ENCODE measurements at regions not wholly inside any gene's neighbourhood (a gene's known extent, or its start where the extent isn't known, plus 50 kb on each side); places are given as distances from the start of the nearest gene placed in this dataset.

DNA sequence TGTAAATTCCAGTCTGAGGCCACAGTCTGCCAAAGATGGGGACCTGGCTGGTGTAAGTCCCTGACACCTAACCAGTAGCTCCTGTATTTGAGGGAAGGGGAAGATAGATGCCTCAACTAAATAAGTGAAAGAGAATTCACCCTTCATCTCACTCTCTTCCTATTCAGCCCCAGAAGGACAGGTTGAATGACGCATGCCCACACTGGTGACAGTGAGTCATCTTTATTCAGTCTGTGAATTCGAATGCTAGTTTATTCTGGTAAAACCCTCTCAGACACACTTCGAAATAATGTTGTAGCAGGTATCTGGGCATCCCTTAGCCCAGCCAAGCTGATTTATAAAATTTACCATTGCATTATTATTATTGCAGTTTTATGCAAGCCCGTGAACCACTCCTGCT lies 617.0 kb upstream of the PRMT6 start:
- Histone ChIP-seq H3K9me3 (ENCODE audit: low read length) (no peaks in the 10 kb centered on the region), H3K36me3 (ENCODE audit: insufficient read depth, low read length) (no peaks in the 10 kb centered on the region)

DNA sequence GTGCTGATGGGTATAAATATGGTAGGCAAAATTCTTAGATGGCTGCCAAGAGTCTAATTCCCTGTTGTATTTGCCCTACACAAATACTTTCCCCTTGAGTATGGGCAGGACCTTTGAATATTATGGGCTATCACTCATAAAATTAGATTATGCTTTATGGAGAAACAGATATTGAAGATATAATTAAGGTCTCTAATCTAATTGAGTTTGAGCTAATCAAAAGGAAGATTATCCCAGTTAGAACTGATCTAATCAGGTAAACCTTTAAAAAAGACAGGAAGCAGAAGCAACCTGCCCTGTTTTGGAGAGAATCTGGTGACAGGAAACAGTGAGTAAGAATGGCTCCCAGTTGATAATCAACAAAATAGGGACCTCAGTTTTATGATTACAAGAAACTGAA lies 609.0 kb upstream of the PRMT6 start:
- no peak overlapping the region for H2AFZ ChIP-seq (ENCODE audit: low read depth, low read length)
- H3K4me3 ChIP-seq (ENCODE audit: low read length), result no peak overlapping the region
- H3K9me3 ChIP-seq (ENCODE audit: low read length), result no peaks in the 10 kb centered on the region
- H3K4me1 ChIP-seq (ENCODE audit: insufficient read depth, low read length), result no peaks in the 10 kb centered on the region
- H3K36me3 ChIP-seq (ENCODE audit: insufficient read depth, low read length), result no peaks in the 10 kb centered on the region
- no peaks in the 10 kb centered on the region for H3K27me3 ChIP-seq (ENCODE audit: insufficient read depth, low read length)

More for the DNA sequence above, 617.0 kb upstream of the PRMT6 start:
- H3K4me3 ChIP-seq (ENCODE audit: low read length), result no peak overlapping the region
- H3K27me3 ChIP-seq (ENCODE audit: insufficient read depth, low read length), result no peaks in the 10 kb centered on the region
- H3K4me1 ChIP-seq (ENCODE audit: insufficient read depth, low read length), result no peaks in the 10 kb centered on the region
- H2AFZ ChIP-seq (ENCODE audit: low read depth, low read length), result no peak overlapping the region

DNA sequence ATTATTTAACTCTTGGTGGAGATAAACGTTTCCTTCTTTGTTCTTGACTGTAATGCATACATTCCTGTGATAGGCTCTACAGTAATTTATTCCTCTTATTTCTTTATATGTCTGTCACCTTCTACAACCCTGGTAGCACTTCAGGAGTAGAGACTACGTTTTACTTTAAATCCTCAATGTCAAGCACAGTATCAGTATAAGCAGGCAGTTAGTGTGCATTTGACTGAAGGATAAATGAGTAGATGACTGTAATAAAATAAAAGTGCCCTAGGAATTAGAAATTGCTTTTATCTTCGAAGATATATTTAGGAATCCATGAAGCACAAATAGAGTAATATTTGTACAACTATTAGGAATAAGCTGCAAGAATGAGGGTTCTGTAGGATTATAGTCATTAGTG lies 599.6 kb upstream of the PRMT6 start:
- Histone ChIP-seq H3K4me3 (ENCODE audit: low read length) (no peak overlapping the region), H3K36me3 (ENCODE audit: insufficient read depth, low read length) (no peaks in the 10 kb centered on the region), H3K27me3 (ENCODE audit: insufficient read depth, low read length) (no peaks in the 10 kb centered on the region), H3K4me1 (ENCODE audit: insufficient read depth, low read length) (no peaks in the 10 kb centered on the region), H2AFZ (ENCODE audit: low read depth, low read length) (peak overlapping the region; percentile 26), H3K9me3 (ENCODE audit: low read length) (no peaks in the 10 kb centered on the region)

DNA sequence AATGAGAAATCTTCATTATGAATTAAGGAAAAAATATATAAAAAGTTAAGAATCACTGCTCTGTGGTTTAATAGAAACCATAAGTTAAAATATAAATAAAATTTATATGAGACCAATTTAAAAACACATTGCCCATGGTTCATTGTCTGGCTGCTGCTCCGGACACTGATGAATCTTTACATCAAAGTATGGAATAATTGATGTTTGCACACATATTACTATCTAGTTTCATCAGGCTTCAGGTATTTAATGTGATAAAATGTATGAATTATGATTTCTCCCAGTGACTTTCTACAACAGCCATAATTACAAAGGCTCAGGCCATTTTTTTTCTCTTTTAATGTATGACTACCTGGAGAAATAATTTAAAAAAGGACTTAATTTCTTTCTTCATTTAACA lies 599.1 kb upstream of the PRMT6 start:
- H2AFZ ChIP-seq (ENCODE audit: low read depth, low read length), result no peak overlapping the region
- no peaks in the 10 kb centered on the region for H3K4me1 ChIP-seq (ENCODE audit: insufficient read depth, low read length)
- H3K9me3 ChIP-seq (ENCODE audit: low read length), result no peaks in the 10 kb centered on the region
- H3K36me3 ChIP-seq (ENCODE audit: insufficient read depth, low read length), result no peaks in the 10 kb centered on the region
- H3K4me3 ChIP-seq (ENCODE audit: low read length), result no peak overlapping the region
- no peaks in the 10 kb centered on the region for H3K27me3 ChIP-seq (ENCODE audit: insufficient read depth, low read length)

DNA sequence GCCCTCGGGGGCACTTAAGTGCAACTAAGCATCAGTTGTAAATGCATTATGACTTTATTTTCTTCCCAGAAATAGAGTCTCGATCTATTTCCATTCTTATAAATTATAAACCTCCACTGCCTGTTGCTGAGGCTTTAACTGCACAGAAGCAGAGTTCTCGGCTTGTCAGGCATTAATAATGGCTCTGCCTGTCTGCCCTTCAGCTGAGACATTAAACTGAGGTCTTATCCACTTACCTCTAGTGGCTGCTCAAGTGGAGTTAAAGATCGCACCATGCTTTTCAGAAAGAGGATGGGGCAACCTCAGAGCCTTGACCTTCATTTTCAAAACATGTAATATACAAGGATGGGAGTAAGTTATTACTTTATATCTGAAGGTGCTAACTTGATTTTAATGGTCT lies 597.6 kb upstream of the PRMT6 start:
- Histone ChIP-seq H3K4me1 (ENCODE audit: insufficient read depth, low read length) (no peaks in the 10 kb centered on the region), H2AFZ (ENCODE audit: low read depth, low read length) (no peak overlapping the region), H3K36me3 (ENCODE audit: insufficient read depth, low read length) (no peaks in the 10 kb centered on the region), H3K27me3 (ENCODE audit: insufficient read depth, low read length) (no peaks in the 10 kb centered on the region), H3K4me3 (ENCODE audit: low read length) (no peak overlapping the region), H3K9me3 (ENCODE audit: low read length) (no peaks in the 10 kb centered on the region)

DNA sequence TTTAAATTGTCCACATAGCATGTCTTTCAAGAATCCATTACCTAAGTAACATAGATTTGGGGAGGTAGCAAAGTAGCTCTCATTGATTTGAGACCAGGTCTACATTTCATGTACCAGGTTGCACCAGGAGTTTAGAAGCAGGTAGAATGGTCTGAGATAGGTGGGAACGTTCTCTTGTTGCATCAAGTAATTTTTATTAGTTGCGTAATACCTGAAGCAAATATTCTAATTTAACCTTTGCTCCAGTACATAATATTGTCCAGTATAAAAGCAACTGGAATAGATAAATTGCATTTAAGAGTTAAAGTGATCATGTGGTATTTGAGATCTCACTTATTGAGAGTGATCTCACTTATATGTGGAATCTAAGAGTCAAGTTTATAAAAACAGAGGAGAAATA lies 597.1 kb upstream of the PRMT6 start:
- Histone ChIP-seq H3K4me1 (ENCODE audit: insufficient read depth, low read length) (no peaks in the 10 kb centered on the region), H3K4me3 (ENCODE audit: low read length) (no peak overlapping the region), H3K27me3 (ENCODE audit: insufficient read depth, low read length) (no peaks in the 10 kb centered on the region), H3K36me3 (ENCODE audit: insufficient read depth, low read length) (no peaks in the 10 kb centered on the region), H3K9me3 (ENCODE audit: low read length) (no peaks in the 10 kb centered on the region), H2AFZ (ENCODE audit: low read depth, low read length) (no peak overlapping the region)

DNA sequence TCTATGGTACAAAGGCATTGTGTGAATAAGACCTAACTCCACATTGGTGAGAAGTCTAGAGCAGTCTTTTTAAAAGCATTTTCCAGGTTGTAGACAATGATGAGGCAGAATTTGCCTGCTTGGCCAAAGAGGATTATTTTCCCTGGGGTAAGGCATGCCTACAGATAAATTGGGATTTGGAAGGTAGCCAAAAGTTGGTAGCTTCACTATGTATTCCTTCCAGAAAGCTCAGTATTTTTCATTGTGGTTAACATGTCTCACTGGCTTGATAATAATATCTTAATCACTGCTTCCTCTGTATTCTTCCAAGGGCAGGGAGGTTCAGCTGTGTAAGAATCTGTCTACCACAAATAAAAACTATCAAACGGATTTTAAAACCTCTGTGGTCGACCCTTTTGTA lies 590.8 kb upstream of the PRMT6 start:
- H3K4me3 ChIP-seq (ENCODE audit: low read length), result no peak overlapping the region
- H3K27me3 ChIP-seq (ENCODE audit: insufficient read depth, low read length), result no peaks in the 10 kb centered on the region
- H2AFZ ChIP-seq (ENCODE audit: low read depth, low read length), result no peak overlapping the region
- H3K4me1 ChIP-seq (ENCODE audit: insufficient read depth, low read length), result no peaks in the 10 kb centered on the region
- H3K9me3 ChIP-seq (ENCODE audit: low read length), result no peaks in the 10 kb centered on the region
- H3K36me3 ChIP-seq (ENCODE audit: insufficient read depth, low read length), result no peaks in the 10 kb centered on the region

DNA sequence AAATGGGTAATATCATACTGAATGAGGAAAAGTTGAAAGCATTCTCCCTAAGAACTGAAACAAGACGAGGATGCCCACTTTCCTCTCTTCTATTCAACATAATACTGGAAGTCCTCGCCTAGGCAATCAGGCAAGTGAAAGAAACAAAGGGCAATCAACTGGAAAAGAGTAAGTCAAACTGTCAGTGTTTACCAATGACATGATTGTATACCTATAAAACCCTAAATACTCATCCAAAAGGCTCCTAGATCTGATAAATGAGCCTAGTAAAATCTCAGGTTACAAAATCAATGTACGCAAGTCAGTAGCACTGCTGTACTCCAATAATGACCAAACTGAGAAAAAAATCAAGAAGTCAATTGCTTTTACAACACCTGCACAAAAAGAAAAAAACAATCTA lies 575.8 kb upstream of the PRMT6 start:
- Histone ChIP-seq H3K4me1 (ENCODE audit: insufficient read depth, low read length) (no peaks in the 10 kb centered on the region), H3K4me3 (ENCODE audit: low read length) (no peak overlapping the region), H2AFZ (ENCODE audit: low read depth, low read length) (no peak overlapping the region), H3K27me3 (ENCODE audit: insufficient read depth, low read length) (no peaks in the 10 kb centered on the region), H3K36me3 (ENCODE audit: insufficient read depth, low read length) (no peaks in the 10 kb centered on the region), H3K9me3 (ENCODE audit: low read length) (peaks cover 2% of the 10 kb centered on the region)

DNA sequence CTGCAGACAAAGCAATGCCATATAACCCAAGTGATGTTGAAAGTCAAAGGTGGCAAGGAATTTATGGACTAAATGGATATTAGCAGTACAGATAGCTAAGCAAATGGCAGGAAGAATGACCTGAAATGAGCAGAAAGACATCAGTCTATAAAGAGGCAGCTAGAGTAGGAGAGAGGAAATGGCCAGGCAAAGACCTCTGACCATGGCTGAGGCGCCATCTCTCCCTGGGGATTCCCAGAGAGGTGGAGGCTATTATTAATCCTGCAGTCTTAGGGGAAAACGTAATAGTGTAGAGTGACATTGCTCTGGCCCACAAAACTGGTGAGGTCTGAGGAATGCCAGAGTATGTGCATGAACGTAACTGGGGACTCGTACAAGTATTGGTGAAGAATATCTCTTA lies 563.6 kb upstream of the PRMT6 start:
- Histone ChIP-seq H3K36me3 (ENCODE audit: insufficient read depth, low read length) (no peaks in the 10 kb centered on the region), H3K27me3 (ENCODE audit: insufficient read depth, low read length) (no peaks in the 10 kb centered on the region), H3K9me3 (ENCODE audit: low read length) (no peaks in the 10 kb centered on the region), H2AFZ (ENCODE audit: low read depth, low read length) (no peak overlapping the region), H3K4me3 (ENCODE audit: low read length) (no peak overlapping the region), H3K4me1 (ENCODE audit: insufficient read depth, low read length) (peaks cover 5% of the 10 kb centered on the region)

DNA sequence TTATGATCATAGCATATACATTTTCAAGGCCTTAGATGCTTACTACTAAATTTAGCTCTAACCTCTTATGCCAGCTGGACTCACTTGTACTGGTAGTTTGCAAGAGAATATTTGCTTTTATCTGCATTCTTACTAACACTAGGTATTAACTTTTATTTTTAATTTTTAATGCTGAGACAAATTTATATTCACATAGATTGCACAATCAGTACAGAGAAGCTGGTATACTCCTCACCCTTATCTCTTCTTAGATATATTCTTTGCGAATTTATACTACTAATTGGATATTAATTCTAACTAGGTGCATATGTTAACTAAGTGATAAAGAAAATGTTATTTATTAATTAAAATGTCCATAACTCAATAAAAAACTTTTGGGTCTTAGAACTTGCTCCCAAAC lies 561.8 kb upstream of the PRMT6 start:
- Histone ChIP-seq H3K4me3 (ENCODE audit: low read length) (no peak overlapping the region), H3K9me3 (ENCODE audit: low read length) (no peaks in the 10 kb centered on the region), H3K27me3 (ENCODE audit: insufficient read depth, low read length) (no peaks in the 10 kb centered on the region), H2AFZ (ENCODE audit: low read depth, low read length) (no peak overlapping the region), H3K36me3 (ENCODE audit: insufficient read depth, low read length) (no peaks in the 10 kb centered on the region), H3K4me1 (ENCODE audit: insufficient read depth, low read length) (peaks cover 5% of the 10 kb centered on the region)

DNA sequence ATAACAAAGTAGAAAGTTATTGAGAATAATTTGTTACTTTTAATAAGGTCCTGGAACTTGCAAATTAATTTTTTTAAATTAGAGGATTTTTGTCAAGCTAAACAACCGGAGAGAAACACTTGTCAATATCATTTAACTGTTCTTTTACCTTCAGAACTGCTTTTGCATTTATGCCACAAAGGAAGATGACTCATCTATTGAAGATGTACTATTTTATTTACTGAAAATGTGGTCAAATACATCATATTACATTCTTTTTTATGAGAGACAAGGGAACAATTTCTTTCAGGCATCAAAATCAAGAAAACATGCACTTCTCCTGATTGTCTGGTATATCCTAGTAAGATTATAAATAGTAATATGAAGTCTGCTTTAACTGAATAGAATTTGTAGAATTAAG lies 558.2 kb upstream of the PRMT6 start:
- H3K36me3 ChIP-seq (ENCODE audit: insufficient read depth, low read length), result no peaks in the 10 kb centered on the region
- peaks cover 2% of the 10 kb centered on the region for H3K4me1 ChIP-seq (ENCODE audit: insufficient read depth, low read length)
- no peaks in the 10 kb centered on the region for H3K9me3 ChIP-seq (ENCODE audit: low read length)
- no peak overlapping the region for H2AFZ ChIP-seq (ENCODE audit: low read depth, low read length)
- H3K4me3 ChIP-seq (ENCODE audit: low read length), result no peak overlapping the region
- H3K27me3 ChIP-seq (ENCODE audit: insufficient read depth, low read length), result no peaks in the 10 kb centered on the region

DNA sequence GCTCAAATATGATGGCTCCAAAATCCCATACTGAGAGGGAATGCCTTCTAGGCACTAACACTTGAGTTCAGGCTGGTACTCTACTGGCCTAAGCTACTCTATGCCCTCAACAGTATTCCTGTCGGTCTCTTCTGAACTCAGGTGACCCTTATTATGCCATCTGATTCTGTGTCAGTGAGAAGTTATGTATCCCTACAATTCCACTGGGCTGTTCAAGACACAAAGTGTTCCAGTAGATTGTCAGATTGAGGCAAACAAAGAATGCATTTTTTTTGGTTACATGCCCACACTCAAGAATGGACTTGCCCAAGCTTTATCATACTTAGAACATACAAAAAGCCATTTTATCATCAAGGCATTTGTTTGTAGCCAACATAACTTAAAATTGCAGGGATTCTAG lies 553.8 kb upstream of the PRMT6 start:
- no peaks in the 10 kb centered on the region for H3K36me3 ChIP-seq (ENCODE audit: insufficient read depth, low read length)
- peaks cover 2% of the 10 kb centered on the region for H3K4me1 ChIP-seq (ENCODE audit: insufficient read depth, low read length)
- no peak overlapping the region for H3K4me3 ChIP-seq (ENCODE audit: low read length)
- no peak overlapping the region for H2AFZ ChIP-seq (ENCODE audit: low read depth, low read length)
- H3K27me3 ChIP-seq (ENCODE audit: insufficient read depth, low read length), result no peaks in the 10 kb centered on the region
- no peaks in the 10 kb centered on the region for H3K9me3 ChIP-seq (ENCODE audit: low read length)

DNA sequence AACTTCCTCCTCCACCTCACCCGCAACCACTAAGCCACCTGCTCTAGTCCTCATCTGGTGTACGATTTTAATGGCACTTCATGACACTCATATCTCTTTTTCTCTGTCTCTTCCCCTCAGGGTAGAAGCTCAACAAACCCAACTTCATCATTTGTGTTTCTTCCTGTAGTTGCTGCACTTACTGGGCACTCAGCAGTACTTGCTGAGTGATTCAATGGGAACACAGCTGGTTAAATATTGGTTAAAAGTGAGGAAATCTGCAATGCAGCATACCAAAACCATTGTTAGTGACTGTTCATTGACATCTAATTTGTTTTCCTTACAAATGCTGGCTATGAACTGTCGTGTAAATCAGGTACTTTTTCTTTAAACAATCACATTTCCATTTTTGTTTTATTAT lies 541.1 kb upstream of the PRMT6 start:
- no peaks in the 10 kb centered on the region for H3K27me3 ChIP-seq (ENCODE audit: insufficient read depth, low read length)
- H3K9me3 ChIP-seq (ENCODE audit: low read length), result no peaks in the 10 kb centered on the region
- no peak overlapping the region for H3K4me3 ChIP-seq (ENCODE audit: low read length)
- peaks cover 4% of the 10 kb centered on the region for H3K4me1 ChIP-seq (ENCODE audit: insufficient read depth, low read length)
- no peaks in the 10 kb centered on the region for H3K36me3 ChIP-seq (ENCODE audit: insufficient read depth, low read length)
- no peak overlapping the region for H2AFZ ChIP-seq (ENCODE audit: low read depth, low read length)

DNA sequence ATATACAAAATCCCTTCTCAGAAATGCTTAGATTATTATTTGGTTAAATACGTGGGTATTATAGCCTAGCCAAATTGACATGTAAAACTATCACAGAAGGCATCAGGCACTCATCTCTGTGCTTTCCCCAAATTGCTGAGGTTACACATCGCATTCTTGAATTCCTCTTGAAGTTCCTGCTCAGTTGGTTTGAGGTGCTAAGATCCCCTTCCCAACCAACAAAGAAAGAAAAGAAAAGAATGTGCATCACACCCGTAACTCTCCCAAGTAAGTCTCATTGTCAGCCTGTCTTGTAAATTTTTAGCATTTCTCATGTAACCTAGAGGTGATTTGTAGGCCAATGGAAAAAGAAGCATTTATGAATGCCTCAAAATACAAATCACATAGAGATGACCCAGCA lies 539.2 kb upstream of the PRMT6 start:
- no peaks in the 10 kb centered on the region for H3K36me3 ChIP-seq (ENCODE audit: insufficient read depth, low read length)
- H3K9me3 ChIP-seq (ENCODE audit: low read length), result no peaks in the 10 kb centered on the region
- no peak overlapping the region for H3K4me3 ChIP-seq (ENCODE audit: low read length)
- no peaks in the 10 kb centered on the region for H3K27me3 ChIP-seq (ENCODE audit: insufficient read depth, low read length)
- peaks cover 5% of the 10 kb centered on the region for H3K4me1 ChIP-seq (ENCODE audit: insufficient read depth, low read length)
- no peak overlapping the region for H2AFZ ChIP-seq (ENCODE audit: low read depth, low read length)
